ENCODE measurements at regions not wholly inside any gene's neighbourhood (a gene's known extent, or its start where the extent isn't known, plus 50 kb on each side); places are given as distances from the start of the nearest gene placed in this dataset.
"Not testable (repeated sequence)": the region's sequence is repeated elsewhere in the genome, so short reads cannot be mapped to it uniquely, and the experiment has no call there.

- no peak for DNase-seq
- Histone ChIP-seq H3K27ac (ENCODE audit: insufficient read depth in 1 of 2, low read depth in 1 of 2, low read length in 2 of 2, poor library complexity in 1 of 2, severe bottlenecking in 2 of 2) (no peak overlapping the region), H3K27me3 (replicated peaks in 2 of 5; ENCODE audit: control insufficient read depth in 4 of 5, insufficient read depth in 5 of 5, low read length in 4 of 5) (no peaks in the 10 kb centered on the region), H3K9me3 (ENCODE audit: control extremely low read depth in 1 of 5, control insufficient read depth in 4 of 5, insufficient read depth in 2 of 5, low read depth in 1 of 5, low read length in 4 of 5) (peaks cover 0 to 10% (median 2%) of the 10 kb centered on the region in 5 experiments), H3K4me3 (ENCODE audit: control insufficient read depth in 1 of 7, extremely low read depth in 1 of 7, insufficient read depth in 4 of 7, low read depth in 2 of 7, low read length in 6 of 7) (no peak overlapping the region), H3K4me1 (ENCODE audit: control extremely low read depth in 1 of 4, control insufficient read depth in 4 of 4, insufficient read depth in 4 of 4, low read length in 3 of 4) (peaks cover 0 to 5% (median 0%) of the 10 kb centered on the region in 4 experiments), H3K36me3 (ENCODE audit: control insufficient read depth in 4 of 4, insufficient read depth in 4 of 4, low read length in 3 of 4) (peaks cover 0 to under 1% (median 0%) of the 10 kb centered on the region in 4 experiments)
- POLR2A ChIA-PET, result interaction anchor here (0.6 kb wide), 1 partner anchor 140 kb away, joined by 3 read pairs; no protein-coding TSS in a partner anchor
- CTCF ChIA-PET, result interaction anchor here (0.6 kb wide), 1 partner anchor 29 kb away, joined by 3 read pairs; no protein-coding TSS in a partner anchor
- no CpG with 5 or more reads among the region's 2 CpGs for WGBS (ENCODE audit: insufficient coverage)
Measured at GRCh38 chr2:138418453-138418852, 83.1 kb upstream of the SPOPL start.

- WGBS (ENCODE audit: insufficient coverage), result 100% methylated on average over 1 of the region's 3 CpGs
- Histone ChIP-seq H3K27ac (ENCODE audit: insufficient read depth in 1 of 2, low read depth in 1 of 2, low read length in 2 of 2, poor library complexity in 1 of 2, severe bottlenecking in 2 of 2) (no peak overlapping the region), H3K9me3 (ENCODE audit: control extremely low read depth in 1 of 5, control insufficient read depth in 4 of 5, insufficient read depth in 2 of 5, low read depth in 1 of 5, low read length in 4 of 5) (peaks cover 0 to 4% (median 0%) of the 10 kb centered on the region in 5 experiments), H3K4me1 (ENCODE audit: control extremely low read depth in 1 of 4, control insufficient read depth in 4 of 4, insufficient read depth in 4 of 4, low read length in 3 of 4) (peaks cover 0 to 5% (median 0%) of the 10 kb centered on the region in 4 experiments), H3K27me3 (replicated peaks in 2 of 5; ENCODE audit: control insufficient read depth in 4 of 5, insufficient read depth in 5 of 5, low read length in 4 of 5) (no peaks in the 10 kb centered on the region), H3K4me3 (ENCODE audit: control insufficient read depth in 1 of 7, extremely low read depth in 1 of 7, insufficient read depth in 4 of 7, low read depth in 2 of 7, low read length in 6 of 7) (no peak overlapping the region), H3K36me3 (ENCODE audit: control insufficient read depth in 4 of 4, insufficient read depth in 4 of 4, low read length in 3 of 4) (no peaks in the 10 kb centered on the region)
- POLR2A ChIA-PET, result no interaction called here
- DNase-seq, result no peak
- CTCF ChIA-PET, result no interaction called here
Measured at GRCh38 chr2:138421315-138421970, 80.1 kb upstream of the SPOPL start.

GRCh38 chr2:138421971-138422335 is 79.6 kb upstream of the SPOPL start:
- peaks cover 0 to 5% (median 0%) of the 10 kb centered on the region in 4 experiments for H3K4me1 ChIP-seq (ENCODE audit: control extremely low read depth in 1 of 4, control insufficient read depth in 4 of 4, insufficient read depth in 4 of 4, low read length in 3 of 4)
- H3K36me3 ChIP-seq (ENCODE audit: control insufficient read depth in 4 of 4, insufficient read depth in 4 of 4, low read length in 3 of 4), result no peaks in the 10 kb centered on the region
- H3K27me3 ChIP-seq (replicated peaks in 2 of 5; ENCODE audit: control insufficient read depth in 4 of 5, insufficient read depth in 5 of 5, low read length in 4 of 5), result no peaks in the 10 kb centered on the region
- no peak for DNase-seq
- POLR2A ChIA-PET, result no interaction called here
- no peak overlapping the region for H3K27ac ChIP-seq (ENCODE audit: insufficient read depth in 1 of 2, low read depth in 1 of 2, low read length in 2 of 2, poor library complexity in 1 of 2, severe bottlenecking in 2 of 2)
- CTCF ChIA-PET, result no interaction called here
- H3K9me3 ChIP-seq (ENCODE audit: control extremely low read depth in 1 of 5, control insufficient read depth in 4 of 5, insufficient read depth in 2 of 5, low read depth in 1 of 5, low read length in 4 of 5), result peaks cover 0 to 8% (median 0%) of the 10 kb centered on the region in 5 experiments
- no peak overlapping the region for H3K4me3 ChIP-seq (ENCODE audit: control insufficient read depth in 1 of 7, extremely low read depth in 1 of 7, insufficient read depth in 4 of 7, low read depth in 2 of 7, low read length in 6 of 7)

GRCh38 chr2:138423198-138423597 is 78.4 kb upstream of the SPOPL start:
- ChIA-PET CTCF (interaction anchor here (1.3 kb wide), 1 partner anchor 9 kb away, joined by 3 read pairs; no protein-coding TSS in a partner anchor), POLR2A (no interaction called here)
- no CpG with 5 or more reads among the region's 2 CpGs for WGBS (ENCODE audit: insufficient coverage)
- Histone ChIP-seq H3K4me3 (ENCODE audit: control insufficient read depth in 1 of 7, extremely low read depth in 1 of 7, insufficient read depth in 4 of 7, low read depth in 2 of 7, low read length in 6 of 7) (no peak overlapping the region), H3K27ac (ENCODE audit: insufficient read depth in 1 of 2, low read depth in 1 of 2, low read length in 2 of 2, poor library complexity in 1 of 2, severe bottlenecking in 2 of 2) (no peak overlapping the region), H3K4me1 (ENCODE audit: control extremely low read depth in 1 of 4, control insufficient read depth in 4 of 4, insufficient read depth in 4 of 4, low read length in 3 of 4) (peaks cover 0 to 5% (median 0%) of the 10 kb centered on the region in 4 experiments), H3K36me3 (ENCODE audit: control insufficient read depth in 4 of 4, insufficient read depth in 4 of 4, low read length in 3 of 4) (no peaks in the 10 kb centered on the region), H3K27me3 (replicated peaks in 2 of 5; ENCODE audit: control insufficient read depth in 4 of 5, insufficient read depth in 5 of 5, low read length in 4 of 5) (no peaks in the 10 kb centered on the region), H3K9me3 (ENCODE audit: control extremely low read depth in 1 of 5, control insufficient read depth in 4 of 5, insufficient read depth in 2 of 5, low read depth in 1 of 5, low read length in 4 of 5) (peaks cover 0 to 11% (median 0%) of the 10 kb centered on the region in 5 experiments)
- DNase-seq, result no peak

- DNase-seq, result no peak
- POLR2A ChIA-PET, result no interaction called here
- peaks cover 0 to 11% (median 0%) of the 10 kb centered on the region in 5 experiments for H3K9me3 ChIP-seq (ENCODE audit: control extremely low read depth in 1 of 5, control insufficient read depth in 4 of 5, insufficient read depth in 2 of 5, low read depth in 1 of 5, low read length in 4 of 5)
- WGBS (ENCODE audit: insufficient coverage), result 86% methylated on average over 1 of the region's 1 CpG
- H3K27ac ChIP-seq (ENCODE audit: insufficient read depth in 1 of 2, low read depth in 1 of 2, low read length in 2 of 2, poor library complexity in 1 of 2, severe bottlenecking in 2 of 2), result no peak overlapping the region
- no peak overlapping the region for H3K4me3 ChIP-seq (ENCODE audit: control insufficient read depth in 1 of 7, extremely low read depth in 1 of 7, insufficient read depth in 4 of 7, low read depth in 2 of 7, low read length in 6 of 7)
- peaks cover 0 to 5% (median 0%) of the 10 kb centered on the region in 4 experiments for H3K4me1 ChIP-seq (ENCODE audit: control extremely low read depth in 1 of 4, control insufficient read depth in 4 of 4, insufficient read depth in 4 of 4, low read length in 3 of 4)
- CTCF ChIA-PET, result interaction anchor here (1.3 kb wide), 1 partner anchor 9 kb away, joined by 3 read pairs; no protein-coding TSS in a partner anchor
- no peaks in the 10 kb centered on the region for H3K27me3 ChIP-seq (replicated peaks in 2 of 5; ENCODE audit: control insufficient read depth in 4 of 5, insufficient read depth in 5 of 5, low read length in 4 of 5)
- no peaks in the 10 kb centered on the region for H3K36me3 ChIP-seq (ENCODE audit: control insufficient read depth in 4 of 4, insufficient read depth in 4 of 4, low read length in 3 of 4)
Measured at GRCh38 chr2:138423745-138424144, 77.8 kb upstream of the SPOPL start.

GRCh38 chr2:138424436-138425140 is 77.0 kb upstream of the SPOPL start:
- ChIA-PET CTCF (interaction anchor here (1.3 kb wide), 1 partner anchor 10 kb away, joined by 3 read pairs; no protein-coding TSS in a partner anchor), POLR2A (no interaction called here)
- H3K4me3 ChIP-seq (ENCODE audit: control insufficient read depth in 1 of 7, extremely low read depth in 1 of 7, insufficient read depth in 4 of 7, low read depth in 2 of 7, low read length in 6 of 7), result no peak overlapping the region
- no peaks in the 10 kb centered on the region for H3K36me3 ChIP-seq (ENCODE audit: control insufficient read depth in 4 of 4, insufficient read depth in 4 of 4, low read length in 3 of 4)
- peaks cover 0 to 5% (median 0%) of the 10 kb centered on the region in 4 experiments for H3K4me1 ChIP-seq (ENCODE audit: control extremely low read depth in 1 of 4, control insufficient read depth in 4 of 4, insufficient read depth in 4 of 4, low read length in 3 of 4)
- no peak for DNase-seq
- WGBS (ENCODE audit: insufficient coverage), result 100% methylated on average over 3 of the region's 4 CpGs
- no peak overlapping the region for H3K27ac ChIP-seq (ENCODE audit: insufficient read depth in 1 of 2, low read depth in 1 of 2, low read length in 2 of 2, poor library complexity in 1 of 2, severe bottlenecking in 2 of 2)
- peaks cover 0 to 11% (median 1%) of the 10 kb centered on the region in 5 experiments for H3K9me3 ChIP-seq (ENCODE audit: control extremely low read depth in 1 of 5, control insufficient read depth in 4 of 5, insufficient read depth in 2 of 5, low read depth in 1 of 5, low read length in 4 of 5)
- no peaks in the 10 kb centered on the region for H3K27me3 ChIP-seq (replicated peaks in 2 of 5; ENCODE audit: control insufficient read depth in 4 of 5, insufficient read depth in 5 of 5, low read length in 4 of 5)

- H3K27me3 ChIP-seq (replicated peaks in 2 of 5; ENCODE audit: control insufficient read depth in 4 of 5, insufficient read depth in 5 of 5, low read length in 4 of 5); POLR2A ChIA-PET; CTCF ChIA-PET; H3K4me1 ChIP-seq (ENCODE audit: control extremely low read depth in 1 of 4, control insufficient read depth in 4 of 4, insufficient read depth in 4 of 4, low read length in 3 of 4); H3K36me3 ChIP-seq (ENCODE audit: control insufficient read depth in 4 of 4, insufficient read depth in 4 of 4, low read length in 3 of 4); H3K27ac ChIP-seq (ENCODE audit: insufficient read depth in 1 of 2, low read depth in 1 of 2, low read length in 2 of 2, poor library complexity in 1 of 2, severe bottlenecking in 2 of 2); H3K4me3 ChIP-seq (ENCODE audit: control insufficient read depth in 1 of 7, extremely low read depth in 1 of 7, insufficient read depth in 4 of 7, low read depth in 2 of 7, low read length in 6 of 7): not testable (repeated sequence)
- peaks cover 0 to 11% (median 1%) of the 10 kb centered on the region in 5 experiments for H3K9me3 ChIP-seq (ENCODE audit: control extremely low read depth in 1 of 5, control insufficient read depth in 4 of 5, insufficient read depth in 2 of 5, low read depth in 1 of 5, low read length in 4 of 5)
- peak in 1 of 3 donors; percentile 1 for DNase-seq
- 95% methylated on average over 4 of the region's 5 CpGs for WGBS (ENCODE audit: insufficient coverage)
Measured at GRCh38 chr2:138426116-138426515, 75.5 kb upstream of the SPOPL start.
